DND-41 (cell line): ENCODE measurements at regions not wholly inside any gene's neighbourhood (a gene's known extent, or its start where the extent isn't known, plus 50 kb on each side); places are given as distances from the start of the nearest gene placed in this dataset.
"Not testable (repeated sequence)": the region's sequence is repeated elsewhere in the genome, so short reads cannot be mapped to it uniquely, and the experiment has no call there.

ENCODE experiments used
- EZH2 ChIP-seq: IDR thresholded peaks from 3 replicates; pipeline ENCODE4 v1.6.1; 2012; ENCODE audit warnings: borderline replicate concordance, low read depth, mild to moderate bottlenecking, moderate library complexity, low read length, inconsistent platforms; ENCODE audit not compliant: severe bottlenecking
- TF ChIP-seq, protein P1 (sequence below): IDR thresholded peaks from 2 replicates; pipeline ENCODE4 v1.5.1; 2012; ENCODE audit warnings: borderline replicate concordance, low read length, moderate library complexity, mild to moderate bottlenecking; ENCODE audit not compliant: poor library complexity, severe bottlenecking; ENCODE audit errors: extremely low read depth

DNA sequence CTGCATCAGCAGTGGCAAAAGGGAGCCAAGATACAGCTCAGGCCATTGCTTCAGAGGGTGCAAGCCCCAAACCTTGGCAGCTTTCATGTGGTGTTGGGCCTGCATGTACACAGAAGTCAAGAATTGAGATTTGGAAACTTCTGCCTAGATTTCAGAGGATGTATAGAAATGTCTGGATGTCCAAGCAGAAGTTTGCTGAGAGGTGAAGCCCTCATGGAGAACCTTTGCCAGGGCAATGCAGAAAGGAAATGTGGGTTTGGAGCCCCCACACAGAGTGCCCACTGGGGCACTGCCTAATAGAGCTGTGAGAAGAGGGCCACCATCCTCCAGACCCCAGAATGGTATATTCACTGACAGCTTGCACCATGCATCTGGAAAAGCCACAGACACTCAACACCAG lies 51.3 kb upstream of the DCLK2 start:
- TF ChIP-seq EZH2, result not testable (repeated sequence)
- TF ChIP-seq, protein P1, sequence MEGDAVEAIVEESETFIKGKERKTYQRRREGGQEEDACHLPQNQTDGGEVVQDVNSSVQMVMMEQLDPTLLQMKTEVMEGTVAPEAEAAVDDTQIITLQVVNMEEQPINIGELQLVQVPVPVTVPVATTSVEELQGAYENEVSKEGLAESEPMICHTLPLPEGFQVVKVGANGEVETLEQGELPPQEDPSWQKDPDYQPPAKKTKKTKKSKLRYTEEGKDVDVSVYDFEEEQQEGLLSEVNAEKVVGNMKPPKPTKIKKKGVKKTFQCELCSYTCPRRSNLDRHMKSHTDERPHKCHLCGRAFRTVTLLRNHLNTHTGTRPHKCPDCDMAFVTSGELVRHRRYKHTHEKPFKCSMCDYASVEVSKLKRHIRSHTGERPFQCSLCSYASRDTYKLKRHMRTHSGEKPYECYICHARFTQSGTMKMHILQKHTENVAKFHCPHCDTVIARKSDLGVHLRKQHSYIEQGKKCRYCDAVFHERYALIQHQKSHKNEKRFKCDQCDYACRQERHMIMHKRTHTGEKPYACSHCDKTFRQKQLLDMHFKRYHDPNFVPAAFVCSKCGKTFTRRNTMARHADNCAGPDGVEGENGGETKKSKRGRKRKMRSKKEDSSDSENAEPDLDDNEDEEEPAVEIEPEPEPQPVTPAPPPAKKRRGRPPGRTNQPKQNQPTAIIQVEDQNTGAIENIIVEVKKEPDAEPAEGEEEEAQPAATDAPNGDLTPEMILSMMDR, result not testable (repeated sequence)
